ENCODE measurements at regions not wholly inside any gene's neighbourhood (a gene's known extent, or its start where the extent isn't known, plus 50 kb on each side); places are given as distances from the start of the nearest gene placed in this dataset.
A peak's percentile ranks its signal among the peaks of the same experiment; 100 is the strongest.
"Not testable (repeated sequence)": the region's sequence is repeated elsewhere in the genome, so short reads cannot be mapped to it uniquely, and the experiment has no call there.

DNA sequence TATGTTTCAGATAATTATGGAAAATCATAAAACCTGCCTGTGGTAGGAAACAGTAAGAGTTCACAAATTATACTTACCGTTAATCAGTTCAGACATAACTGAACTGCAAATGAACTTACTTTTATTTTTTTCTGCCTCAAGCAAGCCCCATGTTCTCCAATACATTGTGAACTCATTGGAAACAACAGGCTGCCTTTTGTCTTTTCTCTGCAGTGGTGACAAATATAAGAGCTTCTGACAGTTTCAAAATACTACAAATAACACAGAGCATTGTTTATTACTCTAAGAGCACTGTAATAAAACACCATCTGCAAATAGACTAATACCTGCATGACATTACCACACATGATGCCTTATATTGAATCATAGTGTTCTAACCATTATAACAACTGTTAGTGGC, 94.0 kb upstream of the CDCA7L start:
- no peaks in the 10 kb centered on the region for H3K4me1 ChIP-seq (ENCODE audit: control insufficient read depth, insufficient read depth, low read length)
- no peaks in the 10 kb centered on the region for H3K36me3 ChIP-seq (ENCODE audit: control insufficient read depth, insufficient read depth, low read length, severe bottlenecking)
- H3K9me3 ChIP-seq (ENCODE audit: control insufficient read depth, low read length) = no peaks in the 10 kb centered on the region
- no peak overlapping the region for H3K9ac ChIP-seq (ENCODE audit: low read length)
- no peak for DNase-seq (ENCODE audit: low read depth)
- H3K4me3 ChIP-seq (ENCODE audit: low read length) = no peak overlapping the region
- no peaks in the 10 kb centered on the region for H3K27me3 ChIP-seq (replicated peaks; ENCODE audit: control insufficient read depth, insufficient read depth, low read length)

DNA sequence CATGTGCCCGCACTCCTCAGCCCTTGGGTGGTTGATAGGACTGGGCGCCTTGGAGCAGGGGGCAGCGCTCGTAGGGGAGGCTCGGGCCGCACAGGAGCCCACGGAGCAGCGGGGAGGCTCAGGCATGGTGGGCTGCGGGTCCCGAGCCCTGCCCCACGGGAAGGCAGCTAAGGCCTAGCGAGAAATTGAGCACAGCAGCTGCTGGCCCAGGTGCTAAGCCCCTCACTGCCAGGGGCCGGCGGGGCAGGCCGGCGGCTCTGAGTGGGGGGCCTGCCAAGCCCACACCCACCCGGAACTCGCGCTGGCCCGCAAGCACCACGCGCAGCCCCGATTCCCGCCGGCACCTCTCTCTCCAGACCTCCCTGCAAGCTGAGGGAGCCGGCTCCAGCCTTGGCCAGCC, 86.7 kb upstream of the CDCA7L start:
- not testable (repeated sequence) for H3K9me3 ChIP-seq (ENCODE audit: control insufficient read depth, low read length); H3K4me3 ChIP-seq (ENCODE audit: low read length); DNase-seq (ENCODE audit: low read depth); H3K36me3 ChIP-seq (ENCODE audit: control insufficient read depth, insufficient read depth, low read length, severe bottlenecking); H3K9ac ChIP-seq (ENCODE audit: low read length); H3K4me1 ChIP-seq (ENCODE audit: control insufficient read depth, insufficient read depth, low read length); H3K27me3 ChIP-seq (replicated peaks; ENCODE audit: control insufficient read depth, insufficient read depth, low read length)

DNA sequence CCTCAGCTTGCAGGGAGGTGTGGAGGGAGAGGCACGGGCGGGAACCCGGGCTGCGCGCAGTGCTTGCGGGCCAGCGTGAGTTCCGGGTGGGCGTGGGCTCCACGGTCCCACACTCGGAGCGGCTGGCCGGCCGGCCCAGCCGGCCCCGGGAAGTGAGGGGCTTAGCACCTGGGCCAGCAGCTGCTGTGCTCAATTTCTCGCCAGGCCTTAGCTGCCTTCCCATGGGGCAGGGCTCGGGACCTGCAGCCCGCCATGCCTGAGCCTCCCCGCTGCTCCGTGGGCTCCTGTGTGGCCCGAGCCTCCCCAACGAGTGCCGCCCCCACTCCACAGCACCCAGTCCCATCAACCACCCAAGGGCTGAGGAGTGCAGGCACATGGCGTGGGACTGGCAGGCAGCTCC, 83.0 kb upstream of the CDCA7L start:
- not testable (repeated sequence) for H3K9me3 ChIP-seq (ENCODE audit: control insufficient read depth, low read length); H3K4me1 ChIP-seq (ENCODE audit: control insufficient read depth, insufficient read depth, low read length); H3K4me3 ChIP-seq (ENCODE audit: low read length); H3K36me3 ChIP-seq (ENCODE audit: control insufficient read depth, insufficient read depth, low read length, severe bottlenecking); H3K27me3 ChIP-seq (replicated peaks; ENCODE audit: control insufficient read depth, insufficient read depth, low read length); H3K9ac ChIP-seq (ENCODE audit: low read length); DNase-seq (ENCODE audit: low read depth)

DNA sequence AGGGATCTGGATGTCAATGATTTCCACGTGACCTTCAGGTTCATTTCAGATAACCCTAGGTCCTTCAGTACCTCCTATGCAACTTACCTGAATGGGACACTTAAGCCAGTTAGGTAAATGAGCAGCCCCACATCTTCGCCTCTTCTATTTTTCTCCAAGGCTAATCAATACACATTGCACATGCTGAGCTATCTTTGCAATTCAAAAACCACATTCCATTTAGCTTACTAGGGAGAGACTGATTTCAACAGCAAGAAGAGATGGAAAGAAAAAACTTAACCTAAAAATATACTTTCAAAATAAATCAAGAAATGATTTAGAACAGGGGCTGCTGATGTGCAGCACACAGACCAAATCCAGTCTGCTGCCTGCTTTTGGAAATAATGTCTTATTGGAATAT, 81.8 kb upstream of the CDCA7L start:
- Histone ChIP-seq H3K4me3 (ENCODE audit: low read length) (no peak overlapping the region), H3K4me1 (ENCODE audit: control insufficient read depth, insufficient read depth, low read length) (no peaks in the 10 kb centered on the region), H3K9me3 (ENCODE audit: control insufficient read depth, low read length) (no peaks in the 10 kb centered on the region), H3K36me3 (ENCODE audit: control insufficient read depth, insufficient read depth, low read length, severe bottlenecking) (no peaks in the 10 kb centered on the region), H3K27me3 (replicated peaks; ENCODE audit: control insufficient read depth, insufficient read depth, low read length) (peaks cover 9% of the 10 kb centered on the region), H3K9ac (ENCODE audit: low read length) (no peak overlapping the region)
- DNase-seq (ENCODE audit: low read depth) = no peak

DNA sequence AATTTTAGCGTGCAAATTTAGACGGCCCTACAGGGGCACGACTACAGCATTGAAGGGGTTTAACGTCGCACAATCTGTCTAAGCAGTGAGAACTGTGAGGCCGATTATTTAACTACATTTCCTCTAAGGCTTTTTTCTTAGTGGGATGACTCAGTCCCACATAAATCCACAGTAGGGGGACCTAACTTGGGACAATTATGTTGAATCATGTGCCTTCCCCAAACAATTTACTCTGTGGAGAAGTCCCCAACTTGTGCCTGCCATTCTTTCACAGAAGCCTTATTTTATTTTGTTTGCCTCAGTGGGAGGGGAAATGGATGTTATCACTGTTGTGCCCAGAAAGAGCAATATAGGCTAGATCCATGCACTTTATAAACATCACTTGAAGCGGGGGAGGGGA, 80.3 kb upstream of the CDCA7L start:
- Histone ChIP-seq H3K4me3 (ENCODE audit: low read length) (no peak overlapping the region), H3K9me3 (ENCODE audit: control insufficient read depth, low read length) (no peaks in the 10 kb centered on the region), H3K27me3 (replicated peaks; ENCODE audit: control insufficient read depth, insufficient read depth, low read length) (peaks cover 9% of the 10 kb centered on the region), H3K4me1 (ENCODE audit: control insufficient read depth, insufficient read depth, low read length) (no peaks in the 10 kb centered on the region), H3K9ac (ENCODE audit: low read length) (no peak overlapping the region), H3K36me3 (ENCODE audit: control insufficient read depth, insufficient read depth, low read length, severe bottlenecking) (no peaks in the 10 kb centered on the region)
- DNase-seq (ENCODE audit: low read depth) = no peak

DNA sequence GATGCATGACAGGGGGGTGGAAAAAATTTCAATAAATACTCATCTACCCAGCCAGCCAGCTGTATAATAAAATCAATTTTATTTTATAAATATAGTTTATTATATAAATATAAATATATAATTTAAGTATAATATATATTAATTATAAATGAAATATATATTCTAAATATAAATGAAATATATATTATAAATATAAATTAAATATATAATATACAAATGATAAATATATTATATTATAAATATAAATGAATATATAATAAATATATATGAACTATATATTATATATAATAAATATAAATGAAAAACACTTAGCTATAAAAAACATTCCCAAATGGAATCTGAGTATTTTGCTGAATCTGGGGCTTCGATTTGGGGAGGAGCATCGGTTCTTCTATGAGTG, 79.4 kb upstream of the CDCA7L start:
- H3K9me3 ChIP-seq (ENCODE audit: control insufficient read depth, low read length) = no peaks in the 10 kb centered on the region
- H3K27me3 ChIP-seq (replicated peaks; ENCODE audit: control insufficient read depth, insufficient read depth, low read length) = peaks cover 9% of the 10 kb centered on the region
- DNase-seq (ENCODE audit: low read depth) = no peak
- H3K4me3 ChIP-seq (ENCODE audit: low read length) = no peak overlapping the region
- H3K36me3 ChIP-seq (ENCODE audit: control insufficient read depth, insufficient read depth, low read length, severe bottlenecking) = no peaks in the 10 kb centered on the region
- H3K4me1 ChIP-seq (ENCODE audit: control insufficient read depth, insufficient read depth, low read length) = no peaks in the 10 kb centered on the region
- H3K9ac ChIP-seq (ENCODE audit: low read length) = no peak overlapping the region

DNA sequence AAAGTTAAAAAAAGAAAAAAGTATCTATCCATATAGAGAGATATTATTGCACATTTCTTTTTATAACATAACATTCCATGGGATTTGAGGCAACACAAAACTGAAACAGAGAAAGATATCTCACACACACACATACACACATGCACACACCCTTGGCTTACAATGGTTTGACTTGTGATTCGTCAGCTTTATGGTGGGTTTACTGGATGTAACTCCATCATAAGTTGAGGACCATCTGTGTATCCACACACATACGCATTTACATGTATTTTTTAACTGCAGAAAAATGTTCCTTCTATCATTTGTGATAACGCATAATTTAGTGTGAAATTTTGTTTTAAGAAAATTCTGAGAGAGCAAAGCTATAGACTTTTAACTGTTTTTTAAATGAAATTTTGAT, 74.2 kb upstream of the CDCA7L start:
- Histone ChIP-seq H3K27me3 (replicated peaks; ENCODE audit: control insufficient read depth, insufficient read depth, low read length) (peaks cover 14% of the 10 kb centered on the region), H3K36me3 (ENCODE audit: control insufficient read depth, insufficient read depth, low read length, severe bottlenecking) (no peaks in the 10 kb centered on the region), H3K9ac (ENCODE audit: low read length) (no peak overlapping the region), H3K9me3 (ENCODE audit: control insufficient read depth, low read length) (peaks cover 2% of the 10 kb centered on the region), H3K4me3 (ENCODE audit: low read length) (no peak overlapping the region), H3K4me1 (ENCODE audit: control insufficient read depth, insufficient read depth, low read length) (no peaks in the 10 kb centered on the region)
- DNase-seq (ENCODE audit: low read depth) = no peak

DNA sequence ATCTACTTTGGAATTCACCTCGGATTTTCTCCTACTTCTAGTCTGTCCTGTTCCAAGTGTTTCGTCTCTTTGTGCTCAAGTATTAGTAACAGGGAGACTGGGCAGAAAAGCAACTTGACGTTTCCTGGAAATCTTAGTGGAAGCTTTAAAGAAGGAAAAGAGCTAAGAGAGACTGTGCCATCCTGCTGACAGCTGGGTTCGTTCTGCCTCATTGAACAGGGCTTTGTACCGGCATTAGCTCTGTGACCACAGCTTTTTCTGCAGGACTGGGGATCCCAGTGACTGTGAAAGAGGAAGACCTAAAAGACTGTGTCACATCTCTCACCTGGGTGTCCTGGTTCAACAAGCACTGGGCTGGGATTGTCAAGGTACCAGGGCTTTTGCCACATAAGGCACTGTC, 70.8 kb upstream of the CDCA7L start:
- H3K27me3 ChIP-seq (replicated peaks; ENCODE audit: control insufficient read depth, insufficient read depth, low read length) = peaks cover 5% of the 10 kb centered on the region
- H3K9me3 ChIP-seq (ENCODE audit: control insufficient read depth, low read length) = peaks cover 2% of the 10 kb centered on the region
- H3K9ac ChIP-seq (ENCODE audit: low read length) = no peak overlapping the region
- H3K4me1 ChIP-seq (ENCODE audit: control insufficient read depth, insufficient read depth, low read length) = no peaks in the 10 kb centered on the region
- H3K36me3 ChIP-seq (ENCODE audit: control insufficient read depth, insufficient read depth, low read length, severe bottlenecking) = no peaks in the 10 kb centered on the region
- H3K4me3 ChIP-seq (ENCODE audit: low read length) = no peak overlapping the region
- no peak for DNase-seq (ENCODE audit: low read depth)

DNA sequence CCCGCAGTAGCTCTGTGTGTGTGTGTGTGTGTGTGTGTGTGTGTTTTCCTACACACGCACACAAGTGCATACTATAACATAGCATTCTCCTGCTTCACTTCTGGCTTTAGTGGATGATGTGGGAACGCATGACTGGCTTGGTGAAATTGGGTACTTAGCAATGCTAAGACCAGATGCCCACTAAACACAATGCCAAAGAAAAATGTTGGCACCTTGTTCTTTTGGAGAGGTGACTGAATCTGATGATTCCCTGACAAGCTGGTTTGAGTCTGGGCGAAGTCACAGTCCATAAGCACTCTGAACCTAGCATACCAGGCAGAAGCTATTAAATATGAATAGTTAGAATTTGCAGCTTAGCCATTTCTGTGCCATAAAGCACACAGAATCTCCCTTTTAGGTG, 68.0 kb upstream of the CDCA7L start:
- no peak for DNase-seq (ENCODE audit: low read depth)
- no peaks in the 10 kb centered on the region for H3K36me3 ChIP-seq (ENCODE audit: control insufficient read depth, insufficient read depth, low read length, severe bottlenecking)
- peaks cover 2% of the 10 kb centered on the region for H3K9me3 ChIP-seq (ENCODE audit: control insufficient read depth, low read length)
- no peaks in the 10 kb centered on the region for H3K4me1 ChIP-seq (ENCODE audit: control insufficient read depth, insufficient read depth, low read length)
- no peak overlapping the region for H3K4me3 ChIP-seq (ENCODE audit: low read length)
- H3K9ac ChIP-seq (ENCODE audit: low read length) = no peak overlapping the region
- H3K27me3 ChIP-seq (replicated peaks; ENCODE audit: control insufficient read depth, insufficient read depth, low read length) = peaks cover 5% of the 10 kb centered on the region

DNA sequence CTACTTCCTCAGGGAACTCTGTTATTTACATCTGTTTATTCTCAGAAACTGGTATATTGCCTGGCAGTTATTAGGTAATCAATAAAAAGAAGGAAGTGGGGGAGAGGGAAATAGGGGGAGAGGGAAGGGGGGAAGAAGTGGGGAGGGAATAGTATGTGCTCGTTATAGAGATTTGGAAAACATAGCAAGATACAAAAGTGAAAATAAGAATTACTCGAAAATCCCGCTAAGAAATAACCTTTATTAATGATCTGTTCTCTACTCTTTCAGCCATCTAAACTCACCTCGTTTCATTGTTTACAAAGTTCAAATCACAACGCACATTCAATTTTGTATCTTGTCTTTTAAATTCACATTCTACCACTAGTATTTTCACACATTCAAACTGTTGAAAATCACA, 63.0 kb upstream of the CDCA7L start:
- H3K4me3 ChIP-seq (ENCODE audit: low read length) = no peak overlapping the region
- H3K27me3 ChIP-seq (replicated peaks; ENCODE audit: control insufficient read depth, insufficient read depth, low read length) = no peaks in the 10 kb centered on the region
- H3K9ac ChIP-seq (ENCODE audit: low read length) = no peak overlapping the region
- no peaks in the 10 kb centered on the region for H3K9me3 ChIP-seq (ENCODE audit: control insufficient read depth, low read length)
- no peaks in the 10 kb centered on the region for H3K4me1 ChIP-seq (ENCODE audit: control insufficient read depth, insufficient read depth, low read length)
- H3K36me3 ChIP-seq (ENCODE audit: control insufficient read depth, insufficient read depth, low read length, severe bottlenecking) = no peaks in the 10 kb centered on the region
- no peak for DNase-seq (ENCODE audit: low read depth)

DNA sequence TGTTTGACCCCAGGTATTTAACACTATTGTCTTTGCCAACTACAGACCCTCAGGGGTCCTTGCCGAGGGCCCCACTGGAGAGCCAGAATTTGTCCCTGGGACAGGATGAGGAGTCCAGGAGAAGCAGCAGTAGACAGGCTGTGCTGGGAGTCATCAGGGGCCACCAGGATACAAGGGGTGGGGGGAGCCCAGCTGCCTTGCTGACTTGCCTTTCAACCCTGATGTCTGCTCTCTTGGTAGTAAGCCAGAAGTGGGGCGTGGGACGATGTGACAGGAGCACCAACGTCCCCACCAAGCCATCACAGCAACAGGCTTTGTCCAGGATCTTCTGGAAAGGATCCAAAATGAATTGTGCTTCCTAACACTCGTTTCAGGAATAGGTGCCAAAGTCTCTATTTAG, 62.4 kb upstream of the CDCA7L start:
- H3K36me3 ChIP-seq (ENCODE audit: control insufficient read depth, insufficient read depth, low read length, severe bottlenecking) = no peaks in the 10 kb centered on the region
- no peak overlapping the region for H3K4me3 ChIP-seq (ENCODE audit: low read length)
- H3K4me1 ChIP-seq (ENCODE audit: control insufficient read depth, insufficient read depth, low read length) = no peaks in the 10 kb centered on the region
- H3K9me3 ChIP-seq (ENCODE audit: control insufficient read depth, low read length) = no peaks in the 10 kb centered on the region
- no peak for DNase-seq (ENCODE audit: low read depth)
- H3K9ac ChIP-seq (ENCODE audit: low read length) = no peak overlapping the region
- H3K27me3 ChIP-seq (replicated peaks; ENCODE audit: control insufficient read depth, insufficient read depth, low read length) = no peaks in the 10 kb centered on the region

DNA sequence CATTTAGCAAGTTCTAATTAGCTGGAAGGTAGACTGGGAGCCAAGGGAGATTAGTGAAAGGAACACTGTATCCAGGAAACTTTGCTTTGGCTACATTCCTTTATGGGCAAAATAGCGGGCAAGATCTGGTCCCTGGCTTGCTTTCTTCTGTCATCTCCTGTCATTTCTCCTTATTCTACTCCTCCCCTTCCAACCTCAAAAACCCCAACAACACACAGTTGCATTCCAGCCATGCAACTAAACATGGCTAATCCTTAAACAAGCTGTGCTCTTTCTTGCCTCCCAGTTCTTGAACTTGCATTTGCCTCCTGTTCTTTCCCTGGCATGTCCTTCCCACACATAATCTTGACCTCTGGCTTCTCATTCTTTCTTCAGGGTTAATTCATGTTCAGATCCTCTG, 59.5 kb upstream of the CDCA7L start:
- DNase-seq (ENCODE audit: low read depth) = peak; percentile 7
- H3K4me1 ChIP-seq (ENCODE audit: control insufficient read depth, insufficient read depth, low read length) = no peaks in the 10 kb centered on the region
- H3K9me3 ChIP-seq (ENCODE audit: control insufficient read depth, low read length) = no peaks in the 10 kb centered on the region
- no peak overlapping the region for H3K9ac ChIP-seq (ENCODE audit: low read length)
- no peak overlapping the region for H3K4me3 ChIP-seq (ENCODE audit: low read length)
- H3K36me3 ChIP-seq (ENCODE audit: control insufficient read depth, insufficient read depth, low read length, severe bottlenecking) = no peaks in the 10 kb centered on the region
- H3K27me3 ChIP-seq (replicated peaks; ENCODE audit: control insufficient read depth, insufficient read depth, low read length) = no peaks in the 10 kb centered on the region
